Activated naive CD8-positive, alpha-beta T cell treated with anti-CD3 and anti-CD28 coated beads, Interleukin-2, amount 10 ng/mL, durations not matched to agents 7 days and 5 days (primary cell): ENCODE measurements at regions not wholly inside any gene's neighbourhood (a gene's known extent, or its start where the extent isn't known, plus 50 kb on each side); places are given as distances from the start of the nearest gene placed in this dataset.

Experiments
- ATAC-seq: fragments of 150-1000 bp; cut with Tn5 transposase; one replicate; pipeline ENCODE4 v1.10.0; 2021; ENCODE audit warnings: low read depth, moderate library complexity
- POLR2A ChIA-PET: fragments of 350-600 bp; sonication (Branson Sonifier 250); formaldehyde crosslinking; loops from one replicate; lab custom pipeline; 2021; ENCODE audit warnings: antibody characterized with exemption; lab: Charles Lee
- DNase-seq: peaks from one replicate; pipeline ENCODE4 v3.0.0; 2021
- H3K27ac Mint-ChIP-seq: one replicate; pipeline ENCODE4 v1.8.0; 2022; ENCODE audit warnings: mild to moderate bottlenecking, mixed read lengths
- H3K27me3 Mint-ChIP-seq: one replicate; pipeline ENCODE4 v1.8.0; 2022; ENCODE audit warnings: mild to moderate bottlenecking, moderate library complexity, mixed read lengths
- H3K36me3 Mint-ChIP-seq: one replicate; pipeline ENCODE4 v1.8.0; 2021; ENCODE audit warnings: mild to moderate bottlenecking, mixed read lengths
- H3K4me1 Mint-ChIP-seq: one replicate; pipeline ENCODE4 v1.8.0; 2021; ENCODE audit warnings: mixed read lengths
- H3K4me3 Mint-ChIP-seq: one replicate; pipeline ENCODE4 v1.8.0; 2022; ENCODE audit warnings: mild to moderate bottlenecking, moderate library complexity, mixed read lengths
- H3K9me3 Mint-ChIP-seq: one replicate; pipeline ENCODE4 v1.8.0; 2021; ENCODE audit warnings: mixed read lengths

DNA sequence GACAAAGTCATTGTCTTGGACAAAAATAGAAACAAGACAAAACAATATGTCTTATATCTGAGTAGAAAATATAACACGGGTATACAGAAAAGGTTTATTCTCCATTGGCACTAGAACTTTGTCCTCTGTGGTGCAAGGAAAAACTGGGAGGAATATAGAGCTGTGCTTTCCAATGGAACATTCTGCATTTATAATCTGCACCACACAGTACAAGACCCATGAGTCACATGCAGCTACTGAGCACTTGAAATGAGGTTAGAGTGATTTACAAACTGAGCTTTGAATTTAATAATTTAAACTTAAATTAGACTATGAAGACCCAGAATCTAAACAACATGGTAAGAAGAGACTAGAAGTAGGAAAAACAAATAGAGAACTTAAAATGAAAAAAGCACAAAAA is 86.1 kb downstream of the RAP2A start:
- ATAC-seq = no peak
- no peaks in the 10 kb centered on the region for H3K27me3 Mint-ChIP-seq
- POLR2A ChIA-PET = no interaction called here
- no peak for DNase-seq
- H3K27ac Mint-ChIP-seq = no peak overlapping the region
- H3K9me3 Mint-ChIP-seq = peaks cover 4% of the 10 kb centered on the region
- no peaks in the 10 kb centered on the region for H3K36me3 Mint-ChIP-seq
- no peak overlapping the region for H3K4me3 Mint-ChIP-seq
- H3K4me1 Mint-ChIP-seq = no peaks in the 10 kb centered on the region

DNA sequence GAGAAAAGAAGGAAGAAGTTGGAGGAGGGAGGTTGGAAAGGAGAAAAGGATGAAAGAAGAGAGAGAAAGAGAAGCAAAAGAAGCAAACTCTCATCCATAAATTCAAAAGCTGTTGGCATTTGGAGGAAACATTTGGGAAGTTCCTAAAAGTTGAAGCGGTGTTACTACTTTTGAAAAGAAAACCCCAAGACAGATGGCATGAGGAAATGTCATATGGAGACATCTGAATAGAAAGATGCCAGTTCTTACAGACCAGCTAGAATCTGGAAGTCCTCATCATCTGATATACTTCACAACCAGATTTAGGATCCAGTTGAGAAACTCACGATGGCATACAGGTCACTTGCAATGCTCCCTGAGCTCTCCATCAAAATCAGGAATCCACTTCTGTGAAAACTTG is 86.9 kb downstream of the RAP2A start:
- Mint-ChIP-seq H3K4me3 (no peak overlapping the region), H3K36me3 (no peaks in the 10 kb centered on the region), H3K4me1 (no peaks in the 10 kb centered on the region), H3K27me3 (no peaks in the 10 kb centered on the region), H3K9me3 (peaks cover 4% of the 10 kb centered on the region), H3K27ac (no peak overlapping the region)
- DNase-seq (no peak), ATAC-seq (no peak)
- POLR2A ChIA-PET = no interaction called here

DNA sequence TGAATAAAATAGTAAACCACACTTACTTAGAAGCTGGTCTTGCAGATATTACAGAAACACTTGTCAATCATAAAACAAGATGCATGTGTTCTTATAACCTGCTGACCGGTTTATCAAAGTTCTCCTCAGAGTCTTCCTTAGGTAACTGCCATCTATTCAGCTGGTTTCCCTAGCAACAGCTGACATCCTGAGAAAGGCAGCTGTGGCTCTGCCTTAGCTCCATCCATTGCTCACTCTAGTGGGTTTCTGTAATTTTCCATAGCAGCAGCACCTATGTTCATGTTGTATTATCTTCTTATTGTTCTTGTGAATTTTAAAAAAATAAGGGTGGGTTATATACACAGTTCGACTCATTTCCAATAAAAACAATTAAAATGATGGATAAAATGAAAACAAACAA is 87.8 kb downstream of the RAP2A start:
- ATAC-seq (no peak), DNase-seq (no peak)
- POLR2A ChIA-PET = no interaction called here
- Mint-ChIP-seq H3K36me3 (no peaks in the 10 kb centered on the region), H3K9me3 (peaks cover 4% of the 10 kb centered on the region), H3K4me3 (no peak overlapping the region), H3K4me1 (no peaks in the 10 kb centered on the region), H3K27me3 (no peaks in the 10 kb centered on the region), H3K27ac (no peak overlapping the region)

DNA sequence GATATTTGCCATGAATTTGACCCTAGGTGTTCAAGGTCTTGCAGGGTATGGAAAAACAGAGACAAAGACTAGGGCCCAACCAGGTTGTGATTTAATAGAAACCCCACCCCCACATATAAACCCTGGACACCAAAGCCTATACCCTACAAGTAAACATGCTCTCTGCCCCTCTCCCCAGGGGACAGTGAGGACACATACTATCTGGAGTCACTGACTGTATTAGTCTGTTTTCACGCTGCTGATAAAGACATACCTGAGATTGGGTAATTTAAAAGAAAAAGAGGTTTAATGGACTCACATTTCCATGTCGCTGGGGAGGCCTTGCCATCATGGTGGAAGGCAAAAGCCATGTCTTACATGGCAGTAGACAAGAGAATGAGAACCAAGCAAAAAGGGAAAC is 88.3 kb downstream of the RAP2A start:
- Mint-ChIP-seq H3K4me1 (no peaks in the 10 kb centered on the region), H3K27me3 (no peaks in the 10 kb centered on the region), H3K4me3 (no peak overlapping the region), H3K27ac (no peak overlapping the region), H3K36me3 (no peaks in the 10 kb centered on the region), H3K9me3 (peaks cover 4% of the 10 kb centered on the region)
- POLR2A ChIA-PET = no interaction called here
- DNase-seq (no peak), ATAC-seq (no peak)

DNA sequence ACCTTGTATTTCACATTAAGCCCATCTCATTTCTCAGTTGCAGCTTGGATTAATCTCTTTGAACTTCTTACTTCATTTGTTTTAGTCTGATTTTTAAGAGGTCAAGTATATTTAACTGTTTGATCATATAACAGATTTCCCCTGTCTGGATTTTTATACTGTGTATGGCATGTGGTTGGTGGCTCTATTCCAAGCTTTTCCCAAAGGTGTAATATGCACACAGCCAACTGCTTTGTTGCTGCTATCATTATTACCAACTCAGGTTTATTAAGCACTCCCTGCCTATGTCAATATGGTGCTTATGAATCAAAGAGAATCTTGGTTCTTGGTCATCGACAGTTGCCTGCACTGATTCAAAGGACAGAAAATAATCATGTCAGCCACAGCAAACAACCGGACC is 92.6 kb downstream of the RAP2A start:
- DNase-seq (no peak), ATAC-seq (no peak)
- Mint-ChIP-seq H3K27ac (no peak overlapping the region), H3K27me3 (no peaks in the 10 kb centered on the region), H3K4me1 (no peaks in the 10 kb centered on the region), H3K4me3 (no peak overlapping the region), H3K36me3 (no peaks in the 10 kb centered on the region), H3K9me3 (no peaks in the 10 kb centered on the region)
- POLR2A ChIA-PET = interaction anchor here (0.6 kb wide), 1 partner anchor 18 kb away, joined by 4 read pairs; no protein-coding TSS in a partner anchor

DNA sequence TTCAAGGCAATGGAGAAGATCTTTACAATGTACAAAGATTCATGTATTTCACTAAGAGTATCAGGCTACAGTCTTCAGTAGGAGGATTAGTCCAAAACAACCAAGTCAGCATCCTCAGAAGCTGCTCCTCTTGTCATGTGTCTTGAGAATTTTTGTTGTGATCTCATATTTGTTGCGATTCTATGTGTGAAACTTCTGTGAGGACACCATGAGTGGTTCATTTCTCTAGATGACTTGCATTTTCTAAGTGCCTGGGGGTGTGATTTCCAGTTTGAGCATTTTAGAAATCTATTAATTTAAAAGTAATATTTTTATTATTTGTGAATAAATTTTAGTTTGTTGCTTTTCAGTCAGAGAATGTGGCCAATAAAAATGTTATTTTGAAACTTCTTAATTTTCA is 94.5 kb downstream of the RAP2A start:
- Mint-ChIP-seq H3K27ac (no peak overlapping the region), H3K4me1 (no peaks in the 10 kb centered on the region), H3K36me3 (no peaks in the 10 kb centered on the region), H3K9me3 (no peaks in the 10 kb centered on the region), H3K4me3 (no peak overlapping the region), H3K27me3 (no peaks in the 10 kb centered on the region)
- ATAC-seq (no peak), DNase-seq (no peak)
- POLR2A ChIA-PET = no interaction called here

DNA sequence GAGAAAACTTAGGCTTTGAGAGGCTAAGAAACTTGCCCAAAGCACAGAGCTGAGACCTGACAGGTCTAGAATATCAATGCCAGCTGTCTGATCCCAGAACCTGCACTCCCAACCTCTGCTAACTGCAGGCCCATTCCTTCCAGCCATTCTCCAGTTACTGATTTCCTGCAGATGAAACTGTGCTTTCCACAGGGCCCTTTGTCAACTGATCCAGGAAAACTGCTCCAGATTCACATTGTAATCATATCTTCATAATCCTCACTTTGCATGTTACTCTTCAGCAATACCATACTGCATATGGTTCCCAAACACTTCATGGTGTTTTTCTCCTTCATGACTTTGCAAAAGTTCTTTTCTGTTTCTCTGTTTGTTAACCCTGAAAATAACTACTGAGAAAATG is 100.6 kb downstream of the RAP2A start:
- DNase-seq (no peak), ATAC-seq (no peak)
- Mint-ChIP-seq H3K4me1 (no peaks in the 10 kb centered on the region), H3K4me3 (no peak overlapping the region), H3K9me3 (peaks cover 1% of the 10 kb centered on the region), H3K36me3 (no peaks in the 10 kb centered on the region), H3K27me3 (no peaks in the 10 kb centered on the region), H3K27ac (no peak overlapping the region)
- POLR2A ChIA-PET = no interaction called here

DNA sequence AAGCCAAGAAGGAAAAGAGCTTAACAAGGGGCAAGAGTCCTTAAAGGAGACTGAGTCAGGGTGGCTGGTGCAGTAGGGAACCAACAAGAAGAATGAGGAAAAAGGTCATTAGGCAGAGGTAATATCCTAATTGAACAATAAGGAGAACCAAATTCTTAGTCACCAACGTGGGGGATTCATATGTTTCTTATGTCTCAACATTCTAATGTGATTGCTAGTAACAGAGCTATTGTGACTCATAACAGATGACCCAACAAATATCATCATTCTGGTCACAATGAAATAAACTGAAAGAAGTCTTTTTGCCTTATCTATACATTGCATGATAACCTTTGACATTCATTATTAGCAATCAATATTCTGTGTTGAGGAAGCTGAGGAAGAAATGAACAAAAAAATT is 101.6 kb downstream of the RAP2A start:
- peaks cover 1% of the 10 kb centered on the region for H3K9me3 Mint-ChIP-seq

DNA sequence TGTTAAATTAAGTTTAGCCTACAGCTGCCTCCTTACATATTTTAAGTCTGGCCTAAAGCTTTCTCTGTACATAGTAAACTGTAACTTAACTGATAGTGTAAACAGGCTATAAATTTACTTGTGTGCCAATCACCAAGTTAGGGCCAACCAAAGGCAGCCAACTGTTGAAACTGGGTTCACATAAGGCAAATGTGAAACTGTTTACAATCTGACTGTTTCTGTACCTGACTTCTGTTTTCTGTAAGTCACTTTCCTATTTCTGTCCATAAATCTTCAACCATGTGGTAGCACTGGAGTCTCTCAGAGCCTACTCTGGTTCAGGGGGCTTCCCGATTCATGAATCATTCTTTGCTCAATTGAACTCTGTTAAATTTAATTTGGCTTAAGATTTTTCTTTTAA is 103.1 kb downstream of the RAP2A start:
- H3K9me3 Mint-ChIP-seq = peaks cover 1% of the 10 kb centered on the region
- POLR2A ChIA-PET = no interaction called here
- no peak for DNase-seq
- H3K4me1 Mint-ChIP-seq = no peaks in the 10 kb centered on the region
- peaks cover 4% of the 10 kb centered on the region for H3K27me3 Mint-ChIP-seq
- no peak for ATAC-seq
- H3K36me3 Mint-ChIP-seq = no peaks in the 10 kb centered on the region
- no peak overlapping the region for H3K4me3 Mint-ChIP-seq
- no peak overlapping the region for H3K27ac Mint-ChIP-seq

More for the DNA sequence above, 101.6 kb downstream of the RAP2A start:
- Mint-ChIP-seq H3K36me3 (no peaks in the 10 kb centered on the region), H3K27me3 (peaks cover 4% of the 10 kb centered on the region), H3K4me1 (no peaks in the 10 kb centered on the region), H3K4me3 (no peak overlapping the region), H3K27ac (no peak overlapping the region)
- ATAC-seq = no peak
- DNase-seq = no peak
- POLR2A ChIA-PET = no interaction called here

DNA sequence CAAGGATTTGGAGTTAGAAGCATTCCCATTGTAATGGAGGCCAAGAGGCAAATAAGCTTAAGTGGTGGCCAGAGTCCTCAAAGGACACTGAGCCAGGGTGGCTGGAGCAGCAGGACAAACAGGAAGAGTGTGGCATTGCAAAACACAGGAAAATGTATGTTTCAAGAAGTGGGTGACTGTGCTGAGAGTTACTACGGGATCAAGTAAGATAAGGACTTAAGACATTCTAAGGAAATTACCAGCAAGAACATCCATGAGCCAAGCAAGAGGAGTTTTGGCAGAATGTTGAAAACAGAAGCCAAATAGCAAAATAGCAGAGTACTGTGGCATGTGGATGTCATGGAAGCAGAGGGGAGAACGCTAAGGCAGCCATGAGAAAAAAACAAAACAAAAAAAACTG is 104.2 kb downstream of the RAP2A start:
- POLR2A ChIA-PET = no interaction called here
- Mint-ChIP-seq H3K4me1 (no peaks in the 10 kb centered on the region), H3K27ac (no peak overlapping the region), H3K9me3 (peaks cover 1% of the 10 kb centered on the region), H3K27me3 (peaks cover 4% of the 10 kb centered on the region), H3K36me3 (no peaks in the 10 kb centered on the region), H3K4me3 (no peak overlapping the region)
- DNase-seq = no peak
- no peak for ATAC-seq

DNA sequence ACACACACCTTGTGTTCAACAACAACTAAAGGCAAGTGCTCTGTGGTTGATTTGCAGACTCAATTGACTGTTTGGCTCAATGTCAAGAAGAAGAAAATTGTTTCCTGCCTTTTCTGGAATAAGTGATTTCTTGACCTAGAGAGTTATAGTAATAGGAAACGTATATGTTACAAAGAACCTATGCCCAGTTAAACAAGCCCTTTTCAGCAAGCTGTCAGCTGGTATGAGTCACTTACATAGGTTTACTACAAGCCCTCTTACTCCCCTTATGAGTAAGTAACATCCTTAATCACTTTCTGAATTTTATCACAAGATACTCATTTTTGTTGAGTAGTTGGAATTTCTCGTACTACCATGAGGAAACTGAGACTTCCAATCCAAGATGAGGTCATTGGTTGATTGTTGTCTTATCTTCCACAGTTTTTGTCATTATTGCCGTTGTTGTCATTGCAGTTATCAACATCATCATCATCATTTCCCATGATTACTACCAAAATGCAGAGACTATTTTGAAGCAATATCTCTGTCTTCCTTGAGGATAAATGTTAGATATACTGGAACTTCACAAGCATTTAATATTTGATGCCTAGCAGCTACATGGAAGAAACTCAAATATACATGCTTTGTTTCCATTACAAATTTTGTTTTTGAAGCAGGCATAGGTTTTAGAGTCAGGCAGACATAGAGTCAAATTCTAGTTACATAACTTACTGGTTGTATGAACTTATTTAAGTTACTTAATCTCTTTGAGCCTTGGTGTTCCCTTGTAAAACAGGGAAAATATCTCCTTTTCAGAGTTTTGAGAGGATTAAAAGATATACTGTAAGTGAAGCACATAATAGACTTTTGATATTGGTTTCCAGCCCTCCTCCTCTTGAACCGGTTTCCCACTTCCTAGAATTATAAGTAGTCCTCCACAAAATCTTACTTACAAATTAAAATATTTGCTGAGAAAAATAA is 106.0 kb downstream of the RAP2A start:
- no peaks in the 10 kb centered on the region for H3K36me3 Mint-ChIP-seq
- H3K4me1 Mint-ChIP-seq = no peaks in the 10 kb centered on the region
- POLR2A ChIA-PET = no interaction called here
- H3K27ac Mint-ChIP-seq = no peak overlapping the region
- DNase-seq (no peak), ATAC-seq (no peak)
- H3K27me3 Mint-ChIP-seq = peaks cover 4% of the 10 kb centered on the region
- no peak overlapping the region for H3K4me3 Mint-ChIP-seq
- peaks cover 2% of the 10 kb centered on the region for H3K9me3 Mint-ChIP-seq

DNA sequence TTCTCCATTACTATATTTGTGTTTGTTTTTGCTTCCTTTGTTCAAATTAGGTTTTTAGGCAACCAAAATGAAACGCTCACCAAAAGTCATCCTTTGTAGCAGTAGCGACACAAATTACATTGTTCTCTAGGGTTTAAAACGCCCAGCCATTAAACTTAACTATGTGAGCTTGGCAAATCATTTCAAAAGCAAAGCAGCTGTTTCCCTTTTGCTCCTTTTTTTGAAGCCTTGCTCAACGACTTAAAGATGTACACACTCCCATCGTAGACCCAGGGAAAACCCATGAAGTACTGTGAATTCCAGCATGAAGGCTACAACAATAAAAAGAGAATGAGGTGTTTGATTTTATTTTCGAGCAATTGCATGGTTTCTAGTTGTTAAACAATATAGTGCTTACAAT is 106.7 kb downstream of the RAP2A start:
- H3K4me3 Mint-ChIP-seq = no peak overlapping the region
- no peaks in the 10 kb centered on the region for H3K36me3 Mint-ChIP-seq
- ATAC-seq (no peak), DNase-seq (no peak)
- POLR2A ChIA-PET = no interaction called here
- H3K27ac Mint-ChIP-seq = no peak overlapping the region
- no peaks in the 10 kb centered on the region for H3K4me1 Mint-ChIP-seq
- H3K9me3 Mint-ChIP-seq = peaks cover 2% of the 10 kb centered on the region
- H3K27me3 Mint-ChIP-seq = peaks cover 4% of the 10 kb centered on the region

DNA sequence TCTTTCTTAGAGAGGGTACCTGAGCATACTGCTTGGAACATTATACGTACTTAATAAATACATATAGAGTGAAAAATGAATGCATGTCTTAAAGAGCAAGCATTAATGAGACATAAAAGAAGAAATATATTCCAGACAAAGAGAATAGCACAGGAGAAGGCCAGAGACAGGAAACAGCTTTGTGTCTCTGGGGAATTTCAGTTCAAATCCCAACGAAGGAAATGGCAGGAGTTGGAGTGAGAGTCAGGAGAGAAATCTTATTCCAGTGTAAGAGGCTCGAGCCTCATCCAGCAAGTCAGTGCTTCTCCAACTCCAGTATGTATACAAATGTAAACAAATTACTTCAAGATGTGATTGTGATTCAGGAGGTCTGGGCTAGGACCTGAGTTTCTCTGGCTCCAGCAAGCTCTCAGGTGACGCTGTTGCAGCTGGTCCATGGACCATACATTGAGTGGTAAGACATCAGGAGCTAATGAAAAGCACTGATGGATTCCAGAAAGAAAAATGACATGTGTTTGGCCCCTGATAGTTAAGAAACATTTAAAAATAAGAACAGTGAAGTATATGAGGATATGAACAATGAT is 108.2 kb downstream of the RAP2A start:
- DNase-seq = no peak
- Mint-ChIP-seq H3K4me3 (no peak overlapping the region), H3K9me3 (peaks cover 2% of the 10 kb centered on the region), H3K27ac (no peak overlapping the region), H3K4me1 (peaks cover 5% of the 10 kb centered on the region), H3K36me3 (no peaks in the 10 kb centered on the region), H3K27me3 (peaks cover 4% of the 10 kb centered on the region)
- ATAC-seq = no peak
- POLR2A ChIA-PET = no interaction called here
